Ascending aorta (tissue), 2 donors: ENCODE measurements at regions not wholly inside any gene's neighbourhood (a gene's known extent, or its start where the extent isn't known, plus 50 kb on each side); places are given as distances from the start of the nearest gene placed in this dataset.

Experiments
- DNase-seq, 2 donors: peaks; one replicate each; pipeline ENCODE4 v3.0.0-alpha.2; 2019; ENCODE audit warnings: low spot score in 2 of 2
- H3K27ac ChIP-seq, 2 donors: fragments of 200-600 bp; sonication (generic); one replicate each; pipeline ENCODE4 v1.5.1; 2016 to 2017; ENCODE audit warnings: mild to moderate bottlenecking in 1 of 2
- H3K27me3 ChIP-seq: fragments of 200-600 bp; sonication (generic); one replicate; pipeline ENCODE4 v1.5.1; 2017
- H3K36me3 ChIP-seq, 2 donors: fragments of 200-600 bp; sonication (generic); one replicate each; pipeline ENCODE4 v1.5.1; 2016
- H3K4me1 ChIP-seq, 2 donors: fragments of 200-600 bp; sonication (generic); one replicate each; pipeline ENCODE4 v1.5.1; 2016 to 2017; ENCODE audit warnings: mild to moderate bottlenecking in 1 of 2
- H3K4me3 ChIP-seq, 2 donors: fragments of 200-600 bp; sonication (generic); one replicate each; pipeline ENCODE4 v1.5.1; 2016 to 2017; ENCODE audit warnings: mild to moderate bottlenecking in 1 of 2
- H3K9me3 ChIP-seq, 2 donors: fragments of 200-600 bp; sonication (generic); one replicate each; pipeline ENCODE4 v1.5.1; 2016
- CTCF ChIP-seq, 3 experiments: fragments of 200-600 bp in 2 of 3; fragments of 450-650 bp in 1 of 3; sonication (generic) in 2 of 3; IDR thresholded peaks; one replicate each; pipeline ENCODE4 v1.5.1; 2016 to 2019; ENCODE audit warnings: antibody characterized with exemption in 3 of 3, mild to moderate bottlenecking in 1 of 3, moderate library complexity in 1 of 3
- intact Hi-C: fragments of 100-400 bp; cut with DNase I; formaldehyde crosslinking; loops from one replicate; pipeline ENCODE4 v1.15.1; 2023

GRCh38 chr2:226554701-226555100 is 244.9 kb downstream of the IRS1 start:
- intact Hi-C loops, result no loop called here
- no peak for TF ChIP-seq CTCF (IDR thresholded peaks at IDR 0.05)
- Histone ChIP-seq H3K4me1 (no peaks in the 10 kb centered on the region), H3K36me3 (no peaks in the 10 kb centered on the region), H3K9me3 (no peaks in the 10 kb centered on the region), H3K27ac (no peak overlapping the region), H3K4me3 (no peak overlapping the region), H3K27me3 (no peaks in the 10 kb centered on the region)
- no peak for DNase-seq

- H3K36me3 ChIP-seq, result no peaks in the 10 kb centered on the region
- no peak overlapping the region for H3K27ac ChIP-seq
- intact Hi-C loops, result no loop called here
These were observed 246.3 kb downstream of the IRS1 start for GRCh38 chr2:226553333-226553732.

GRCh38 chr2:226552571-226553285 is 246.9 kb downstream of the IRS1 start:
- Histone ChIP-seq H3K9me3 (no peaks in the 10 kb centered on the region), H3K27me3 (no peaks in the 10 kb centered on the region), H3K4me3 (no peak overlapping the region), H3K4me1 (no peaks in the 10 kb centered on the region), H3K36me3 (no peaks in the 10 kb centered on the region), H3K27ac (no peak overlapping the region)
- no peak for TF ChIP-seq CTCF (IDR thresholded peaks at IDR 0.05)
- intact Hi-C loops, result no loop called here
- DNase-seq, result no peak

More at GRCh38 chr2:226553333-226553732, 246.3 kb downstream of the IRS1 start:
- H3K27me3 ChIP-seq, result no peaks in the 10 kb centered on the region
- no peak for TF ChIP-seq CTCF (IDR thresholded peaks at IDR 0.05)
- no peak overlapping the region for H3K4me3 ChIP-seq
- H3K9me3 ChIP-seq, result no peaks in the 10 kb centered on the region
- no peak for DNase-seq
- H3K4me1 ChIP-seq, result no peaks in the 10 kb centered on the region

- no peak for DNase-seq
- Histone ChIP-seq H3K27me3 (no peaks in the 10 kb centered on the region), H3K4me3 (no peak overlapping the region), H3K27ac (no peak overlapping the region), H3K4me1 (no peaks in the 10 kb centered on the region), H3K9me3 (no peaks in the 10 kb centered on the region), H3K36me3 (no peaks in the 10 kb centered on the region)
- intact Hi-C loops, result no loop called here
- TF ChIP-seq CTCF (IDR thresholded peaks at IDR 0.05), result no peak
These were observed 247.9 kb downstream of the IRS1 start for GRCh38 chr2:226551522-226552250.

GRCh38 chr2:226550801-226551200 is 248.8 kb downstream of the IRS1 start:
- Histone ChIP-seq H3K4me1 (no peaks in the 10 kb centered on the region), H3K27ac (no peak overlapping the region), H3K9me3 (no peaks in the 10 kb centered on the region), H3K27me3 (no peaks in the 10 kb centered on the region), H3K36me3 (no peaks in the 10 kb centered on the region), H3K4me3 (no peak overlapping the region)
- TF ChIP-seq CTCF (IDR thresholded peaks at IDR 0.05), result no peak
- intact Hi-C loops, result no loop called here
- DNase-seq, result no peak
